GM18511 (cell line): ENCODE measurements at regions not wholly inside any gene's neighbourhood (a gene's known extent, or its start where the extent isn't known, plus 50 kb on each side); places are given as distances from the start of the nearest gene placed in this dataset.

Experiments
- ATAC-seq: cut with Tn5 transposase; IDR thresholded peaks from one replicate; pipeline ENCODE4 v1.9.1; 2021; ENCODE audit warnings: mild to moderate bottlenecking, moderate library complexity; ENCODE audit not compliant: unreplicated experiment

DNA sequence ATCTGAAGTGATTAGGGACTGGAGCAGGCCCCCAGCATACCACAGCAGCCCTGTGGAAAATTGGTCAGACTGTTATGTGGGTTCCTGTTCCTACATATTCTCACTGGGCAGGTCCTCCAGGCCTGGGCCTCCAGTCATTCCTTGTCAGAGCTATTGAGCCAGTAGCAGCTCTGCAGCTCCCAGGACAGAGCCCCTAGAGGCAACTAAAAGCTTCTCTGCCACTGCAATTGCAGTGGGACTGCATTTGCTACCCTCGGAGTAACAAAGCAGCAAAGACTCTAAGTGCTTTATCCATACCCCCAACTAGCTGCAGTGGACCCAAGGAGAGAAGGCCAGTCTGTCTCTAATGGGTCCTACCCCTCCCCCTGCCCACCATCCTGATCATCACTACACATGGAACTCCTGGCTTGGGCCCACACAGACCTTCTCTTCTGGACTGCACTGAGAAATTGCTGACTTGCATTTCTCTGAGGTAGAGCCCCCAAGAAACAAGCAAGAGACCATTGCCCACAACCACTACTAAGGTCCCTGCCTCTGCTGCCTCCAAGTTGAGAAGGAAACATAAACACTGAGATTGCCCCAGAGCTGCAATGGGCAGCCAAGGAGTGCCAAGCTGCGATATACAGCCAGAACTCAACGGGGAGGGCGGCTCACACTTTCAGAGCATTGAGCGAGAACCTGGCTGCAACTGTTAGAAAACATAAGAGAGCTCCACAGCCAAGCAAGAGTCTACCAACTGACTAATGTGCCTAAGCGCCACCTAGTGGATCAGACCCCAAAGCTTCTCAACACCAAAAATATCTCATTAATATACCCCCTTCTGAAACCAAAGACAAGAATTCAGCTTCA is 738.7 kb upstream of the NDST4 start:
- ATAC-seq: peak; percentile 76

DNA sequence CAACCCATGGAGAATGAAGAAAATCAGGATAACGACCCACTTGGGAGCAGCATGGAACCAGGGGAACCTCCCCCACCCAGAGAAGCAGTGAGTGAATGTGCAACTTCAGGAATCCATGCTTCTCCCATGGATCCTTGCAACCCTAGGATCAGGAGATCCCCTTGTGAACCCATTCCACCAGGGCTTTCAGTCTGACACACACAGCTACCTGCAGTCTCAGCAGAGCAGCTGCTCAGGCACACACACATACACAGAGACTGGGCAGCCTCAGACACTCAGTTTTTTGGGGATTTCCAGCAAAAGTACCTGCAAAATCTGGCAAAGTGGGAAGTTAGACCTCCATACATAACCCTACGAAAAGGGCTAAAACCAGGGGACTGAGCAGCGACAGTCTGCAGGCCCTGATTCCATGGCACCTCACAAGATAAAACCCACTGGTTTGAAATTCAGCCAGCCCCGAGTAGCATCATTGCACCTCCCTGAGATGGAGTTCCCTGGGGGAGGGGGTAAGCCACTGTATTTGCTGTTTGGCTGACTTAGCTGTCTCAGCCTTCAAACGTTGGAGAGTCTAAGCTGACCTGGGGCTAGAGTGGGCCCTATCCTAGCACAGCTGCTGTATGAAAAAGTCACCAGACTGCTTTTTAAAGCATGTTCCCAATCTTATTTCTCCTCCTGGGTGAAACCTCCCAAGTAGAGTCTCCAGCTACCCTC is 737.5 kb upstream of the NDST4 start:
- ATAC-seq: peak; percentile 67

DNA sequence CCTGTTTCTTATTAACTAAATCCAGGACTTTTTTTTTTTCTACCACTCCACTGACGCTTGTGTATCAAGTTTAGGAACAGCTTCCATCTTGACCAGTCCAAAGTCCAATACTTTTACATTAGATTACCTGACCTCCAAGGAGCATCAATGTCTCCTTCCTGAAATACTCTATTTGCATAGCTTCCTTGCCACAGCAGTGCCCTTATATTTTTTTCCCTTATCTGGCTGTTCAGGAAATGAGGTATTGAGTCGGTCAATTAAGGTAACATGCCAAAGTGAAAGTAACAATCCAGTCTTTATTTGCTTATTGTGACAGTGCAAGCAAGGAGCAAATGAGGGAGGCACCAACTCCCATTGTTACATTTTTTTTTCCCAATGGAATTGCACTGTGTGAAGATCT is 730.8 kb upstream of the NDST4 start:
- ATAC-seq: no peak

DNA sequence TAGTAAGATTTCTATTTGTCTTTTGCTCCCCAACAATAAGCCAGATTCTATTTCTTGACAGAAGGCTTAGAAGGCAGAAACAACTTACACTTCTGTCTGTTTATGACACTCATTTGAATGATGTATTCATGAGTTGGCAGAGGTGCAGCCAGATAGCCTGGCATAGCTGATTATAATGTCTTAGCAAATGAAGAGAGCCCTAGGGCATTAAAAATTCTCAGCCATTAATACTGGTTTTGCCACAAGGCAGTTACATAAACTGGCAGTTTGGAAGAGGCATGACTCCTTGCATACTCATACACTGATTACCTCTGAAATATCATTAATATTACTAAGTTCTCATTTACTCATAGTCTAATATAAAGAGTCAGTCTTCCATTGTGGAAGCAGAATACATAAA is 728.5 kb upstream of the NDST4 start:
- no peak for ATAC-seq

DNA sequence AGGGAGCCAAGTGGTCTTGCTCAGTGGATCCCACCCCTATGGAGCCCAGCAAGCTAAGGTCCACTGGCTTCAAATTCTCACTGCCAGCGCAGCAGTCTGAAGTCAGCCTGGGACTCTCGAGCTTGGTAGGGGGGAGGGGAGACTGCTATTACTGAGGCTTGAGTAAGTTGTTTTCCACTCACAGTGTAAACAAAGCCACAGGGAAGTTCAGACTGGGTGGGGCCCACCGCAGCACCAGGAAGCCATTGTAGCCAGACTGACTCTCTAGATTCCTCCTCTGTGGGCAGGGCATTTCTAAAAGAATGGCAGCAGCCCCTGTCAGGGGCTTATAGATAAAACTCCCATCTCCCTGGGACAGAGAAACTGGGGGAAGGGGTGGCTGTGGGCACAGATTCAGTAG is 721.0 kb upstream of the NDST4 start:
- no peak for ATAC-seq

DNA sequence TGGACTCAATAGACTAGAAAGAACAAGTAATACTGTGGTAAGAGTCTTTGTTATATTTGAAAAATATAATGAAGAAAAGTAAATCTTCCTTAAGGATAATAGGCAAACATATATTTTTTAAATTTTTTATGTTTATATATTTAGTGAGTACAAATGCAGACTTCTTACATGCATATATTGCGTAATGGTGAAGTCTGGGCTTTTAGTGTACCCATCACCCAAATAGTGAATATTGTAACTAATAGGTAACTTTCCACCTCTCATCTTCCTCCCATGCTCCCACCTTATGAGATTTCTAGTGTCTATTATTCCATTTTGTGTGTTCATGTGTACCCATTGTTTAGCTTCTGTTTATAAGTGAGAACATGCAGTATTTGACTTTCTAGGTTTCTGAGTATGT is 711.2 kb upstream of the NDST4 start:
- no peak for ATAC-seq

DNA sequence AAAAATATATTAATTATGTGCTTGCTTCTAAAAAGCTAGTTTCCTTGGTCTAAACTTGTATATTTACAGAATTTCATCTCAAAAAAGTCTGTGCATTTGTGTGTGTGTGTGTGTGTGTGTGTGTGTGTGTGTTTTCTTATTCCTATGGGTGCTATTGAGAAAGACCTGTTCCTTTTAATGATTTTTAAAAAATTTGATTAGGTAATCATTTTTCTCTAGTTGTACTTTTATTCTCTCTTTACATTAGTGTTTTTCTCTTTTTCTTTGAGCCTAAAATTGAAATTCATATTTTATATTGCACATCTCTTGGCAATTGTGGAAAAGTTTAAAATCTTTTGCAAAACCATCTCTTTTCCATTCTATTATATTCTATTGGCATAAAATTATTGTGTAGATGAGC is 690.4 kb upstream of the NDST4 start:
- ATAC-seq: no peak

DNA sequence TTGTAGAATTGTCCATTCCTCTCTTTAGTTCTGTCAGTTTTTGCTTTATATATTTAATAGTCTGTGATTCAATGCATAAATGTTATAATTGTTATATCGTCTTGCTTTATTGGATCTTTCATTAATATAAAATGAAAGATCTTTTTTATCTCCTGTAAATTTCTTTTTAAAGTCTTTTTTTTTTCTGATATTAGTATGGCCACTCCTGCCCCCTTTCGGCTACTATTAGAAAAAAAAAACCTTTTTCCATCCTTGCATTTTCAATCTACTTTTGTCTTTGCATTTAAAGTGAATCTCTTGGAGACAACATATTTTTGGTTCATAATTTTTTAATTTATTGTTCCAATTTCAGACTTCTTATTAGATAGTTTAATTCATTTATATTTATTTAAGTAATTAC is 677.4 kb upstream of the NDST4 start:
- no peak for ATAC-seq

DNA sequence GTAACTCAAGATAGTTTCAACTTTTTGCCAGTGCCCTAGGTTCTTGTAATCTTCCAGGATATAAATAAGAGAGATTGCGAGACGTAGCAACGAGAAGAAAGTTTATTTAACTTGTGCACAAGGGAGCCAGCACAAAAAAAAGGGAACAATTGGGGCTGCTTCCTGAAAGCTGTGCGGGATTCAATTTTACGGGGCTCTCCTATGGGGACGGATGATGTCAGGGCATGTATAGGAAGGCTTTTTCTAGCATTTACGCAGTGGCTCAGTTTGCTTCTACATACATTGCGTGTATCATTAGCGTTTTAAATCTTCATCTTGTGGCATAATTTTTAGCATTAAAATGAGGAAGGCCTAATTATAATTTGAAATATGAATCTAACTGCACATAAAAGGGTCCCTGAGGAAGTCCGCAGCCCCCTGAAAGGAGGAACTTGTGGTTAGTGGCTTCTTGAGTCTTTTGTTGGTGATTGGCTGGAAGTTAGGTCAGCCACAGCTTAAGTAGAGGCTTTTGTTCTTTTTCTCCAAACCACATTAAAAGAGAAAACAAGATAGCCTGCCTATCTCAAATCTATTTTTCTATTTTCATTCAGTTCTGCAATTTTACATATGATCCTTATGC is 668.2 kb upstream of the NDST4 start:
- peak; percentile 63 for ATAC-seq

DNA sequence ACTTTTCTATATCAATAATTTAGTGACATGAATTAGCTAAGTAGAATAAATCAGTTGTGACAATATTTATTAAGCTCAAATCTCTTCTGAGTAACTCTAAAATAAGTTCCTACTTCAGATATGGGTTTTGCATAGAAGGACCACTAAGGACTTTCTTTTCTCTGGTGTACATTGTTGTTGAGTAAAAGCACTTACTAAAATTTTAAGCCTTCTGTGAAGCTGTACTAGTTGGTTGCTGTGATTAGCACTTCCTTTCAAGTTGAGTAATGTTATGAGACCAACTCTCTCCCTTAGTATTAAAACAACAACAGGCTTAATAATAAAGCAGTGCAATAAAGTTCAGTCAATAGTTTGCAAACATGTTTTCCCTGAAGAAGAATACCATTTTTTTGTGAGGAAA is 667.4 kb upstream of the NDST4 start:
- ATAC-seq: peak; percentile 75

DNA sequence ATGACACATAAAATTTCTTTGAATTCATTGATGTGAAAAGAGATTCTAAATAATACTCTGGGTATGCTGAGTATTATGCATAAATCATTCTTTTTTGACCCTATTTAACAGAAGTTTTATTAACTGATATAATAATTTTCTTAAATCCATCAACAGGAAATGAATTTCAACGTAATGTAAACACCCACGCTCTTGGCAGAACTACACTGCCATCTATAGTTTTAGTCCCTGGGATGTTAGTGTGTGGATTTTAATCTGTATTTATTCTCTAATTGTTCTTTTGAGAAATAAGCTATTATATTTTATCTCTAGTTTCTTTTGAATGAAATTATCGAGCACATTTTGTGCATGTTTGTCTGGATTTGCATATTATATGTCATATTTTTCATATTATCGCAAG is 666.8 kb upstream of the NDST4 start:
- ATAC-seq: no peak

DNA sequence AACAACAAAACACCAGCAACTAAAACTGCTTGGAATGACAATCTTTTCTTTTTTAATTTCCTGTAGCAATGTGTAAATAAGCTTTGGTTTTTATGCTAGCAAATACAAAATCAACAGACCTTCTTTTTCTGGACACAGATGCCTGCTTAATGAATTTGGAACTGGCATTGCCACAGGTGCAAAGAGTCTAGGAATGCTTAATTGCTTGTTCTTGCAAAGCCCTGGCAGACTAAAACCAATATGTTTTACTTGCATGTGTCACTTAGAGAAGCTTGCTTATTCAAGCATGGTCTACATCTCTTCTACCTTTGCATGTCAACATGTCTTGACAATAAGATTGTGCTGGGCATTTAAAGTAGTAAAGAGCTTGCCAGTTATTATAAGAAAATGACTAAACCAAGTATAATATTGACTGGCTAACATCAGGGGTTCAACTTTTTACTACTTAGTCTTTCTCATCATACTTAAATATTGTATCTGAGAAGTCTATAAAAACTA is 656.7 kb upstream of the NDST4 start:
- no peak for ATAC-seq

DNA sequence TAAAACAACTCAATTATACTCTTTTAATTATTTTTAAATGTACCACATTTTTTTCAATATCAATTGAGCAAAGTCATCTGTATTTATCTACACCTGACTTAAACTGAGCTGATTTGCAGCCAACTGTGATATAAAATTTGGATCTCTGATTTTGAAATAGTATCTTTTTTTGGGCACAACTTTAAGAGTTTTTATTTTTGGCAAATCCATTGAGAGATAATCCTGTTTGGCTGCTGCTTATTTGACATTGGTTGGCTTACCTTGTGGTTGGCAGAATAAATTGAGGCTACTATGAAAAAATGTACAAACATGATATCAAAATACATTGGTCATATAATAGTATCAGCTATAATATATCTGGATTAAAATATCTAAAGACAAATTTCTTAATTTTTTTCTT is 656.0 kb upstream of the NDST4 start:
- no peak for ATAC-seq

DNA sequence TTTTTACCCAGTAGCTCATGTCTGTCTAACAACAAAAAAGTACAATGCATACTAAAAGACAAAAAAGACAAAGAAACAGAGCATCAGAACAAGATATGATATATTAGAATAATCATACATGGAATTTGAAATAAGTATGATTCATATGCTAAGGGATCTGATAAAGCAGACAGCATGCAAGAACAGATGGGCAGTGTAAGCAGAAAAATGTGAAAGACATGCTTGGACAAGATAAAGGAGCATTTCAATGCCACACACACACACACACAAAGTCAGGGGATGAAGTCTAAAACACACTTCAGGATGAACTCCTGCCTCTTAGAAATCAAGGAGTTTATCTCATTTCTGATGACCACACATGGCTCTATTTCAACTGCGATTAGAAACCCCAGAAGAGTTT is 649.6 kb upstream of the NDST4 start:
- no peak for ATAC-seq

DNA sequence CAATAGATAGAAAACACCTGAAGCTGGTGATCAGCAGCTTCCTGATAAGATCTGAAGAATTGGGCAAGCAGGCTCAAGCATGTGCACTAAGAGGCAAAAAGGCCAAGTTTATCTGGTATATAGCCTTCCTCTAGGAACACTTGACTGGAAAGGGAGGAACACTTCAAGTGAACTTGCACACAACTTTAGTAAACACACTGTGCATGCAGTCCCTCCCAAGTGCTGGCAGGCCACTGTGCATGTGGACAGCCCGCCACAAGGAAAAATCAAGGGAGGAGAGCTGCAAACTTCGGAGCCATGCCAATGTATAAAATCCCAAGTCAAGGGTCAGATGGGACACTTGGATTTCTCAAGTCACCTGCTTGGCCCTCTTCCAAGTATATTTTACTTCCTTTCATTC is 645.8 kb upstream of the NDST4 start:
- ATAC-seq: no peak

DNA sequence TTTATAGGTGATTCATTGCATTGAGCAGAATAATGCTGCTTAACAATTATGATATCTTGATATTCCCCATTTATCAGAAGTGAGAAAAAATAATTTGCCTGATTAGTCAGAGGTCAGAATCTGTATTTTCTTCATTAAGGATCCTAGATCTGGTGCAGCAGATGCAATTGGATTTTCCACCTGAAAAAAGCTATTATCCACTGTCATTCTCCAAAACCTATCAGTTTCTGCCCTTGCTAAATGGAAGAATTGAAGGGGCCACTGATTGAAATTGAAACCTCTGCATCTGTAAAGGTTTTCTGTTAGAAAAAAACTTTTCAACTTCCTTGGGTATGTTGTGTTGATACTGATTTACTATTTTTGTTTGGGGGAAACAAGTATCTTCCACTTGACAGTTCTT is 636.0 kb upstream of the NDST4 start:
- no peak for ATAC-seq

DNA sequence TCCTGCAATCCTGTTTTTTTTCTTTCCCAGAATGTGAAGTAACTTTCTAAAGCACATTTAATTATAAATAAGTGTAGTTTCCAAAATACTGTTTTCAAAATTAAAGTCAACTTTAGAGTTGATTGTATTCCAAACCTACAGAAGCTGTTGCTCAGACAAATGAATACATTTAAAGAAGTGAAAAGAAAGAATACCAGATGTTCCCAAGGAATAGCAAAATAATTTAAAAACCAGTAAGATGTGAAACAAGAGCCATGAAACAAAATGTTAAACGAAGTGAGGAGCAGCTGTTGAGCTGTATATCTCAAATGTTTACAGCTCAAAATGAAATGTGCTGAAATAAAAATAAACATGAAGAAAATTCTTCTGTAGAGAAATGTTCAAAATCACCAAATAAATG is 627.4 kb upstream of the NDST4 start:
- no peak for ATAC-seq

DNA sequence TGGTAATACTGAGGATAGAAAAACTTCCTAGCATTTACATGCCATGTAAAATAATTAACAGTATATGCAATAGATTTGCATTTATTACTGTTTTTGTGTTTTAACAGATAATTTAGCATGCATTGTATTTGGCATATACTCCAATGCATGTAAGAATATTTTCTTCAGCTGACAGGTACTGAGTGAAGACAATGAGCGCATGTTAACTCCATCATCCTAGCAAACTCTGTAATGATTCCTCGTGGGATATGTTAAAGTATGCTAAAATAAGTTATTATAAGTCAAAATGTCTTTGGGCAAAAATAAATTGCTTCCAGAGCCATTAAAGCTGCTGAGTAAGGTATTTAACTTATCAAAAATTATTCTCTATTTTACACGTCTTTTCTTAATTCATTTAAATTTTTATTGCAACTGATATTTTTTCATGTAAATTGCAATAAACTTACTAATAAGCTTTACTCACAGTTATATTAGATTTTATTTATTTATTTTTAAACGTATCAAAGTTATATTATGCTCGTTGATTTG is 616.4 kb upstream of the NDST4 start:
- no peak for ATAC-seq

DNA sequence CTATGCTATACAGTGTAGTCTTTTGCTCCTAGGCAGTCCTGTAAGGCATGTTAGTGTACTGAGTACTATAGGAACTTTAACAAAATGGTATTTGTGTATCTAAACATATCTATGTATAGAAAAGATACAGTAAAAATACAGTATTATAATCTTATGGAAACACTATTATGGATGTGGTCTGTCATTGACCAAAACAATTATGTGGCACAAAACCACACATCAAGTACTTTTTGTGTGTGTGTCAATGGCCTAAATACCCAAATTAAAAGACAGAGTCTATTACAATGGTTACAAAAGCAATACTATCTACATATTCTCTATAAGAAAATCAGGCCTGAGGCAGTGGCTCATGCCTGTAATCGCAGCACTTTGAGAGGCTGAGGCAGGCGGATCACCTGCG is 610.2 kb upstream of the NDST4 start:
- no peak for ATAC-seq

DNA sequence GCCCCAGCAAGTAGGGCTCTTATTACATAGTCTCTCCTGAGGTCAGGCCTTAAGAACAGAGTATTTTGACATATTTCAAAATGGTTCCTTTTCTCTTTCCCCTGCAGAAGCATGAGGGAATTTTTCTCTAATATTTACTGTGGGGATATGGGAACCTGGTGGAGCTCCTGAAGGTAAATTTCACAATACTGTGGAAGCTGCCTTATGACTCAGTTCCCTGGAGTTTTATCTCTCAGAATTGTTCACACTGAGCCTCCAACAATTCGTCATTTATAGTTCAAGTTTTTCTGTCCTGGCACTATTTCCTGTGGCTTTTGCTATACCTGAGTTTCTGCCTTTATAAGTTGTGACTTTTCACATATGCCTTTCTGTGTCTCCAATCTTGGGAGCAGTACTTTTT is 607.2 kb upstream of the NDST4 start:
- ATAC-seq: no peak

DNA sequence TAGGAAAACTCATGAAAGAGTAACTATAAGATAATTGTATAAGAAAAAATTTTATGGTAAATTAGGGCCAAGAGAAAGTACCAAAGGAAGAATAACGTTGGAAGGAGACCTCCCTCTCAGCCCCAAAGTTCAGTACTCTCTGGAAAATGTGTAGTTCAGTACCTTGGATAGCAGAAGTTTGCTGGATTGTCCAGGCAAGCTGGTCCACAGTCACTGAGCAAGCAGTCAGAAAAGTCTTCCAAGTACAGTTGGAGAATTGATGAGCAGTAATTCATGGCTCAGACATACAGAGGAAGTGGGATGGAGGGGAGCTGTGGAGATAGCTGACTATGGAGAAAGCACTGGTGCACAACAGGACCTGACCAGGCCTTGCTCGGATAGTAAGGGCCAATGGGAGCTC is 598.2 kb upstream of the NDST4 start:
- ATAC-seq: no peak

DNA sequence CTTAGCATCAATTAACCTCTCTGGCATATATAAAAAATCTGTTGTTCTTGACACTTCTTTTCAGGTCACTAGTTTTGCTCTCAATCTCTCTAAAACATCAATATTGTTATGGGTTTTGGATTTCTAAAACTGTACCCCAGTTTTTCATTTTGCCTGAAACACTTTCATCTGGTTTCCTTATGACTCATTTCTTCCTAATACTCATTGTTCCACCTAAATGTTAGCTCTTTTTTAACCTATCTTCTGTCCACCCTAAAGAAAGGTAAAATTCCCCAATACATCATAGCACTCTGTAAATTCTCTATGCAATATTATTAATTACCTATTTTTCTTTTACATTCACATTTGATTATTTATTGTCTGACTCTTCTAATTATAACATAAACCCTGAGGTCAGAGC is 575.5 kb upstream of the NDST4 start:
- ATAC-seq: peak; percentile 56
